Ishikawa (cell line): ENCODE measurements at regions not wholly inside any gene's neighbourhood (a gene's known extent, or its start where the extent isn't known, plus 50 kb on each side); places are given as distances from the start of the nearest gene placed in this dataset.

Source experiments
- CEBPB ChIP-seq: IDR thresholded peaks from 2 replicates; pipeline ENCODE4 v1.6.1; 2012
- CREB1 ChIP-seq: IDR thresholded peaks from 2 replicates; pipeline ENCODE4 v1.6.1; 2012; ENCODE audit warnings: low read depth
- EGR1 ChIP-seq: IDR thresholded peaks from 2 replicates; pipeline ENCODE4 v1.6.1; 2012
- EP300 ChIP-seq: IDR thresholded peaks from 2 replicates; pipeline ENCODE4 v1.6.1; 2012; ENCODE audit warnings: borderline replicate concordance
- FOXM1 ChIP-seq: IDR thresholded peaks from 2 replicates; pipeline ENCODE4 v1.6.1; 2012; ENCODE audit warnings: low read depth, borderline replicate concordance
- NFIC ChIP-seq: IDR thresholded peaks from 2 replicates; pipeline ENCODE4 v1.6.1; 2012
- RAD21 ChIP-seq: IDR thresholded peaks from 2 replicates; pipeline ENCODE4 v1.6.1; 2012; ENCODE audit warnings: low read depth
- TAF1 ChIP-seq: IDR thresholded peaks from 2 replicates; pipeline ENCODE4 v1.6.1; 2012; ENCODE audit warnings: low read depth, mild to moderate bottlenecking
- TCF12 ChIP-seq: IDR thresholded peaks from 2 replicates; pipeline ENCODE4 v1.6.1; 2012; ENCODE audit warnings: low read depth
- TEAD4 ChIP-seq: IDR thresholded peaks from 2 replicates; pipeline ENCODE4 v1.6.1; 2012
- YY1 ChIP-seq: IDR thresholded peaks from 2 replicates; pipeline ENCODE4 v1.6.1; 2012; ENCODE audit warnings: low read depth
- ZBTB7A ChIP-seq: IDR thresholded peaks from 2 replicates; pipeline ENCODE4 v1.6.1; 2012; ENCODE audit warnings: low read depth
- TF ChIP-seq, protein P1 (sequence below): IDR thresholded peaks from 2 replicates; pipeline ENCODE4 v1.6.1; 2012; ENCODE audit warnings: low read depth, mild to moderate bottlenecking
- TF ChIP-seq, protein P2 (sequence below): IDR thresholded peaks from 2 replicates; pipeline ENCODE4 v1.6.1; 2012
- TF ChIP-seq, protein P3 (sequence below): IDR thresholded peaks from 2 replicates; pipeline ENCODE4 v1.6.1; 2012

DNA sequence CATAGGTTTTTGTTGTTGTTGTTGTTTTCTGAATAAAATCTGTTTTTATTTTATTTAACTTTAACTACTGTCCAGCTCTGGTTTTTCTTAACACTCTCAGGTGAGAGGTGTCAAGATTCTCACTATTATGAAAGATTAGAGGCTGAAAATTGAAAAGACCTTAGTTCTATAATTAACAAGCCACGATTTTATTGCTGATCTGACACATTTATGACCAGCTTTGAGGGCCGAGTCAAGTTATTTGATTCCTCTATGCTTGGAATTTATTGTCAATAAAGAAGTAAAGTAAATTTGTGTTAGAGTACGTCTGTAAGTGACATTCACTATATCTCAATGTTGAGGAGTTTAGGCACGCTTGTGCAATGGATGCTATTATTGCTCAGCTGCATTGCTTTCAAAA lies 808.8 kb downstream of the GALC start:
- TF ChIP-seq EP300 (no peak), ZBTB7A (no peak), RAD21 (no peak), CEBPB (no peak), TEAD4 (no peak), TCF12 (no peak), EGR1 (no peak), CREB1 (no peak), FOXM1 (no peak), NFIC (no peak), YY1 (no peak), TAF1 (no peak)
- TF ChIP-seq, protein P1, sequence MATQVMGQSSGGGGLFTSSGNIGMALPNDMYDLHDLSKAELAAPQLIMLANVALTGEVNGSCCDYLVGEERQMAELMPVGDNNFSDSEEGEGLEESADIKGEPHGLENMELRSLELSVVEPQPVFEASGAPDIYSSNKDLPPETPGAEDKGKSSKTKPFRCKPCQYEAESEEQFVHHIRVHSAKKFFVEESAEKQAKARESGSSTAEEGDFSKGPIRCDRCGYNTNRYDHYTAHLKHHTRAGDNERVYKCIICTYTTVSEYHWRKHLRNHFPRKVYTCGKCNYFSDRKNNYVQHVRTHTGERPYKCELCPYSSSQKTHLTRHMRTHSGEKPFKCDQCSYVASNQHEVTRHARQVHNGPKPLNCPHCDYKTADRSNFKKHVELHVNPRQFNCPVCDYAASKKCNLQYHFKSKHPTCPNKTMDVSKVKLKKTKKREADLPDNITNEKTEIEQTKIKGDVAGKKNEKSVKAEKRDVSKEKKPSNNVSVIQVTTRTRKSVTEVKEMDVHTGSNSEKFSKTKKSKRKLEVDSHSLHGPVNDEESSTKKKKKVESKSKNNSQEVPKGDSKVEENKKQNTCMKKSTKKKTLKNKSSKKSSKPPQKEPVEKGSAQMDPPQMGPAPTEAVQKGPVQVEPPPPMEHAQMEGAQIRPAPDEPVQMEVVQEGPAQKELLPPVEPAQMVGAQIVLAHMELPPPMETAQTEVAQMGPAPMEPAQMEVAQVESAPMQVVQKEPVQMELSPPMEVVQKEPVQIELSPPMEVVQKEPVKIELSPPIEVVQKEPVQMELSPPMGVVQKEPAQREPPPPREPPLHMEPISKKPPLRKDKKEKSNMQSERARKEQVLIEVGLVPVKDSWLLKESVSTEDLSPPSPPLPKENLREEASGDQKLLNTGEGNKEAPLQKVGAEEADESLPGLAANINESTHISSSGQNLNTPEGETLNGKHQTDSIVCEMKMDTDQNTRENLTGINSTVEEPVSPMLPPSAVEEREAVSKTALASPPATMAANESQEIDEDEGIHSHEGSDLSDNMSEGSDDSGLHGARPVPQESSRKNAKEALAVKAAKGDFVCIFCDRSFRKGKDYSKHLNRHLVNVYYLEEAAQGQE, result no peak
- TF ChIP-seq, protein P2, sequence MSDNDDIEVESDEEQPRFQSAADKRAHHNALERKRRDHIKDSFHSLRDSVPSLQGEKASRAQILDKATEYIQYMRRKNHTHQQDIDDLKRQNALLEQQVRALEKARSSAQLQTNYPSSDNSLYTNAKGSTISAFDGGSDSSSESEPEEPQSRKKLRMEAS, result no peak
- TF ChIP-seq, protein P3, sequence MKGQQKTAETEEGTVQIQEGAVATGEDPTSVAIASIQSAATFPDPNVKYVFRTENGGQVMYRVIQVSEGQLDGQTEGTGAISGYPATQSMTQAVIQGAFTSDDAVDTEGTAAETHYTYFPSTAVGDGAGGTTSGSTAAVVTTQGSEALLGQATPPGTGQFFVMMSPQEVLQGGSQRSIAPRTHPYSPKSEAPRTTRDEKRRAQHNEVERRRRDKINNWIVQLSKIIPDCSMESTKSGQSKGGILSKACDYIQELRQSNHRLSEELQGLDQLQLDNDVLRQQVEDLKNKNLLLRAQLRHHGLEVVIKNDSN, result no peak

DNA sequence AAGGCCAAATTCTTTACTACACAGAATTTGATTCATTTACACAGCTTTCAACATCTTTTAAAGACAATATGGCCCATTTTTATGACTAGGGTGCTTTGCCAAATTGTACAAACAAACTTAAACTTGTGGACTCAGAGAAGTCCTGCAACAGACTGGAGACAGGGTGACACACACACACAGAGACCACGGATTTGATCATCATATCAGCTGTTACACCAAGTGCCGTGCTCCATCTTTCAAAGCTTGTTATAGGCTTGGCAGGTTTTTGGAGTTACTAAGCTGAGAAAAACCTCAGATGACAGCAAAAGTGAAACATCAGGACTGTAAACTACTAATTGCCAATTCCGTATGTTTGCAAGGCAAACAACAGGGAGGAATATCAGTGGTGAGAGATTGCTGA lies 811.7 kb downstream of the GALC start:
- TF ChIP-seq FOXM1 (no peak), CEBPB (no peak), RAD21 (no peak), TEAD4 (no peak), ZBTB7A (no peak), TCF12 (no peak), NFIC (no peak)
- TF ChIP-seq, protein P2, result no peak
- TF ChIP-seq, protein P1, result no peak

DNA sequence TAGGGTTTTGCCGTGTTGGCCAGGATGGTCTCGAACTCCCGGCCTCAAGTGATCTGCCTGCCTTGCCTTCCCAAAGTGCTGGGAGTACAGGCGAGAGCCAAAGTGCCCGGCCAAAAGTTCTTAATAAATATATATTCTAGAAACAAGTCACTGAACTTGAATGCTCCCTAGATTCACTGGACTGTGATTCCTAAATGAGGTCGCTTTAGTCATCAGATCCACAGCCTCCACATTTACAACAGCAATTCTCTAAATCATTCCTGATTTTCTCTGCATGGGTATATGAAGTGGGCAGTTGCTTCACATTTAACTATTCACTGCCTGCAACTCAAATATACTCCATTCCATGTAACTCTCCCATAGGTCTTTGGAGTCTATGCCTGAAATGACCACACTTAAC lies 813.0 kb downstream of the GALC start:
- TF ChIP-seq EGR1, result no peak
- no peak for TF ChIP-seq TAF1
- no peak for TF ChIP-seq FOXM1
- TF ChIP-seq, protein P1, result no peak
- TF ChIP-seq CEBPB, result no peak
- no peak for TF ChIP-seq CREB1
- TF ChIP-seq, protein P3, result no peak
- TF ChIP-seq RAD21, result no peak
- no peak for TF ChIP-seq NFIC

DNA sequence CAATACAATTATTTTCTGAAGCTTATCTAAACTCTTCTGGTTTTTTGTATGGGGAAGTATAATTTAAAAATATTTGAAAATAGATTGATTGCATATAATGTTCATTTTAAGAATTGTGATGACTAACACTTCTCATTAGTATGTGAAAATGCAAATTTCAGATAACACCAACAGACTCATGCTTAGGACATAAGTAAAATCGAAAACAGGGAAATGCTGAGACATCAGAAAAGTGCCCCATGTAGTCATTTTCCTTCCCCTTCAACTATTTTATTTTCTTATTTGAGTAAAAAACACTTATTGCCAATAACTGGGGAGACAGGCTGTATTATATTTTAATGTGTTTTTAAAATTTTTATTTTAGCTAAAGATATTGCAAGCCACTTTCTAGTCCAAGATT lies 814.7 kb downstream of the GALC start:
- TF ChIP-seq, protein P2, result no peak
- no peak for TF ChIP-seq NFIC
- TF ChIP-seq CREB1, result no peak
- no peak for TF ChIP-seq TEAD4
- no peak for TF ChIP-seq ZBTB7A
- TF ChIP-seq YY1, result no peak
- TF ChIP-seq, protein P1, result no peak
- no peak for TF ChIP-seq CEBPB
